DMS 273 (cell line): ENCODE measurements at regions not wholly inside any gene's neighbourhood (a gene's known extent, or its start where the extent isn't known, plus 50 kb on each side); places are given as distances from the start of the nearest gene placed in this dataset.
"Not testable (repeated sequence)": the region's sequence is repeated elsewhere in the genome, so short reads cannot be mapped to it uniquely, and the experiment has no call there.

Experiments used
- DNase-seq: peaks from one replicate; lab custom pipeline; 2025; ENCODE audit not compliant: unreplicated experiment; lab: John Stamatoyannopoulos, UW

GRCh38 chr18:64369830-64370440, 221.0 kb upstream of the LINC00305 start:
- DNase-seq, result not testable (repeated sequence)

- DNase-seq, result no peak
Measured at GRCh38 chr18:64365106-64365505, 216.2 kb upstream of the LINC00305 start.

GRCh38 chr18:64337673-64338072, 188.8 kb upstream of the LINC00305 start:
- DNase-seq, result no peak

- no peak for DNase-seq
Measured at GRCh38 chr18:64337018-64337417, 188.1 kb upstream of the LINC00305 start.

- peak; percentile 55 for DNase-seq
Measured at GRCh38 chr18:64334748-64335147, 185.9 kb upstream of the LINC00305 start.

GRCh38 chr18:64333584-64333983, 184.7 kb upstream of the LINC00305 start:
- DNase-seq, result no peak

GRCh38 chr18:64332835-64333234, 183.9 kb upstream of the LINC00305 start:
- DNase-seq, result no peak

- DNase-seq, result no peak
Measured at GRCh38 chr18:64331419-64331818, 182.5 kb upstream of the LINC00305 start.

- no peak for DNase-seq
Measured at GRCh38 chr18:64330931-64331330, 182.0 kb upstream of the LINC00305 start.

- peak; percentile 6 for DNase-seq
Measured at GRCh38 chr18:64330161-64330560, 181.3 kb upstream of the LINC00305 start.

- DNase-seq, result no peak
Measured at GRCh38 chr18:64322189-64322588, 173.3 kb upstream of the LINC00305 start.

- no peak for DNase-seq
Measured at GRCh38 chr18:64318547-64318946, 169.7 kb upstream of the LINC00305 start.

- DNase-seq, result no peak
Measured at GRCh38 chr18:64311859-64312258, 163.0 kb upstream of the LINC00305 start.

- no peak for DNase-seq
Measured at GRCh38 chr18:64295839-64296238, 147.0 kb upstream of the LINC00305 start.

- no peak for DNase-seq
Measured at GRCh38 chr18:64294967-64295366, 146.1 kb upstream of the LINC00305 start.

GRCh38 chr18:64288432-64288831, 139.5 kb upstream of the LINC00305 start:
- DNase-seq, result no peak

- DNase-seq, result no peak
Measured at GRCh38 chr18:64287926-64288325, 139.0 kb upstream of the LINC00305 start.

- no peak for DNase-seq
Measured at GRCh38 chr18:64283059-64283458, 134.2 kb upstream of the LINC00305 start.

- no peak for DNase-seq
Measured at GRCh38 chr18:64278026-64278425, 129.1 kb upstream of the LINC00305 start.

GRCh38 chr18:64276311-64277090, 127.6 kb upstream of the LINC00305 start:
- DNase-seq, result no peak

- no peak for DNase-seq
Measured at GRCh38 chr18:64275593-64276300, 126.9 kb upstream of the LINC00305 start.

GRCh38 chr18:64273724-64274123, 124.8 kb upstream of the LINC00305 start:
- DNase-seq, result no peak
